Pancreas (tissue), 10 donors: ENCODE measurements at regions not wholly inside any gene's neighbourhood (a gene's known extent, or its start where the extent isn't known, plus 50 kb on each side); places are given as distances from the start of the nearest gene placed in this dataset.

ENCODE experiments used
- ATAC-seq, 4 donors: fragments of 200-7000 bp; cut with Tn5 transposase; one replicate each; pipeline versions ENCODE4 v1.8.0 to v1.9.1; 2020; ENCODE audit warnings: mild to moderate bottlenecking in 4 of 4, moderate library complexity in 4 of 4
- DNase-seq, 6 donors: peaks; one replicate each; pipeline ENCODE4 v3.0.0-alpha.2; 2020
- FAIRE-seq: peaks from 2 replicates; lab custom pipeline; 2012; peaks lifted over from hg19 to GRCh38; lab: Jason Lieb, UNC
- H3K27ac ChIP-seq, 4 donors: fragments of 200-600 bp; sonication (generic); 1 replicate in 3 of 4; 2 replicates in 1 of 4; pipeline versions ENCODE4 v1.5.0 to v1.8.0; 2020
- H3K27me3 ChIP-seq, 4 donors: fragments of 200-600 bp; one replicate each; pipeline ENCODE4 v1.8.0; 2021
- H3K36me3 ChIP-seq, 3 donors: fragments of 200-600 bp; sonication (generic) in 1 of 3; one replicate each; pipeline versions ENCODE4 v1.5.0 to v1.8.0; 2020 to 2021
- H3K4me1 ChIP-seq, 3 donors: fragments of 200-600 bp; one replicate each; pipeline ENCODE4 v1.8.0; 2021
- H3K4me3 ChIP-seq, 4 donors: fragments of 200-600 bp; sonication (generic) in 2 of 4; one replicate each; pipeline versions ENCODE4 v1.5.0 to v1.8.0; 2020 to 2021
- H3K9me3 ChIP-seq, 4 donors: fragments of 200-600 bp; one replicate each; pipeline ENCODE4 v1.8.0; 2021
- CTCF ChIP-seq, 4 donors: fragments of 200-600 bp; sonication (generic) in 3 of 4; IDR thresholded peaks; one replicate each; pipeline versions ENCODE4 v1.5.0 to v1.8.0; 2021; ENCODE audit warnings: antibody characterized with exemption in 4 of 4
- WGBS, 2 donors: extraction: QIAGEN DNeasy Blood & Tissue Kit; methylation state at CpG; one replicate each; pipeline ENCODE4 v1.1.7; 2013; 5-methylcytosine and 5-hydroxymethylcytosine counted together
- intact Hi-C, 3 donors: fragments of 100-400 bp; cut with DNase I; formaldehyde crosslinking; loops; one replicate each; pipeline versions ENCODE4 v1.11.1 to v1.14.2; 2022
- microRNA-seq, 2 donors: library from miRNA; unstranded; fragments of <30 nt; microRNA quantifications; one replicate each; pipeline versions ENCODE4 to v1.1.0, GENCODE V29; 2019 to 2020
- donor health status: healthy with polysubstance abuse.
- donor health status: DM: no; HTN: no; CAD: no; lungs with moderate emphysema.
- donor health status: DM: no; HTN: no; CAD: no.
- donor health status: control.
- donor health status: control.
- donor health status: Bipolar disorder and iron deficiency.
- donor health status: DM: yes; HTN: yes; CAD: no.
- donor health status: DM: no; HTN: no; CAD: no.
- donor health status: DM: no; HTN: no; CAD: no.
- donor health status: DM: yes; HTN: yes; CAD: no.

GRCh38 chr2:58293056-58293455, 51.9 kb upstream of the FANCL start:
- H3K4me1 ChIP-seq, result no peaks in the 10 kb centered on the region

GRCh38 chr2:58291726-58292438, 50.8 kb upstream of the FANCL start:
- DNase-seq, result no peak
- 39 to 49% methylated on average over 4 of the region's 4 CpGs for WGBS, 2 donors
- Histone ChIP-seq H3K27ac (no peak overlapping the region), H3K27me3 (no peaks in the 10 kb centered on the region), H3K36me3 (no peaks in the 10 kb centered on the region), H3K4me1 (no peaks in the 10 kb centered on the region), H3K9me3 (no peaks in the 10 kb centered on the region), H3K4me3 (no peak overlapping the region)
- no peak for TF ChIP-seq CTCF (IDR thresholded peaks at IDR 0.05)
- FAIRE-seq, result no peak
- intact Hi-C loops, result no loop called here
- no peak for ATAC-seq

More at GRCh38 chr2:58293056-58293455, 51.9 kb upstream of the FANCL start:
- 89 to 91% methylated on average over 1 of the region's 1 CpG for WGBS, 2 donors
- Histone ChIP-seq H3K36me3 (no peaks in the 10 kb centered on the region), H3K4me3 (no peak overlapping the region), H3K27me3 (no peaks in the 10 kb centered on the region), H3K9me3 (no peaks in the 10 kb centered on the region), H3K27ac (no peak overlapping the region)
- TF ChIP-seq CTCF (IDR thresholded peaks at IDR 0.05), result no peak
- FAIRE-seq (no peak), DNase-seq (no peak), ATAC-seq (no peak)
- intact Hi-C loops, result no loop called here

Small RNAs in the stretch of these regions (microRNA-seq; reads per million reads assigned to microRNA genes)
- gene MIR4432, result 0 reads per million in 2 donors
